GM19328 (cell line): ENCODE measurements at regions not wholly inside any gene's neighbourhood (a gene's known extent, or its start where the extent isn't known, plus 50 kb on each side); places are given as distances from the start of the nearest gene placed in this dataset.
"Not testable (repeated sequence)": the region's sequence is repeated elsewhere in the genome, so short reads cannot be mapped to it uniquely, and the experiment has no call there.

Experiments used
- ATAC-seq: cut with Tn5 transposase; IDR thresholded peaks from one replicate; pipeline ENCODE4 v1.9.1; 2021; ENCODE audit warnings: mild to moderate bottlenecking, moderate library complexity; ENCODE audit not compliant: unreplicated experiment

DNA sequence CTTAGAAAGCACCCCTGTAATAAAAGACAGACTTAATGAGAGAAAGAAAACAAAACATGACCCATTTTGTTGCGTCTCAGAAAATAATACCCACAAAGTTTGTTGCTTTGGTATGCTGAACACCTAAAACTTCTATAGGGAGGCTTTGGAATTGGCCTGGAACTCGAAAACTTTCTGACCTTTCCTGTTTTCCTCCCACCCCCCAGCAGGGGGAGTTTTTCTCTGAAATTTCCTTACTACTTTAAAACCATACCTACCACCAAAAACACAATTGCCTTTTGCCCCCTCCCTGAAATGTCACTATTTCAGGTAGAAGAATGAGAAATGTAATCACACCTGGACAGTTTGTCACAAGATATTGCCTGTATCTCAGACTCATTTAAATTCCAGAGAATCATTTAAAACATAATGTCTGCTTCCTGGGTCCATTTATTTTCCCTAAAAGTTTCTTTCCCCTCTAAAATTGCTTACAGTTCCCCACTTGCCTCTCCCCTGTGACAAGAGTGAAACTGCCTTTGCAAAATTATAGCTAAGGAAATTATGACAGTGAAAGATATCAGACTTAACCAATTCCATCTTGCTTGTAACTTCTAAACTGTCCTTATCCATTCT is 2700.2 kb downstream of the PCDH9 start:
- no peak for ATAC-seq

DNA sequence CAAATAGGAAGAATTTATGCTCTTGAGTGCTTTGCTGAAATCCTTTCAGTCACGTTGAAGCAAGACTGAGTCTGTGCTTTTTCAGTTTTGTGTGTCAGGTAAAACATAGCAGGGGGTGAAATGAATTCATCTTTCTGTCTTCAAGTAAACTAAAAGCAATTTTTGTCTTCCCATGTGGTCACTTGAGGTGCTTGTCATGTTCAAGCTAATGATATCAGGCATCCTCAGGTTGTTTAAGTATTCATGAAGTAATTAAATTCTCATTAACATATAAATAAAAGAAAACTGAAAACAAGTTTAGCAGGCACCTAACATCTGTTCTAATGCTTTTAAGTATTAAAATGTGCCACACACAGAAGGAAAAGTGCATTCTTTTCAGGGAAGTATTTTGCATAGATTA is 2701.3 kb downstream of the PCDH9 start:
- no peak for ATAC-seq

DNA sequence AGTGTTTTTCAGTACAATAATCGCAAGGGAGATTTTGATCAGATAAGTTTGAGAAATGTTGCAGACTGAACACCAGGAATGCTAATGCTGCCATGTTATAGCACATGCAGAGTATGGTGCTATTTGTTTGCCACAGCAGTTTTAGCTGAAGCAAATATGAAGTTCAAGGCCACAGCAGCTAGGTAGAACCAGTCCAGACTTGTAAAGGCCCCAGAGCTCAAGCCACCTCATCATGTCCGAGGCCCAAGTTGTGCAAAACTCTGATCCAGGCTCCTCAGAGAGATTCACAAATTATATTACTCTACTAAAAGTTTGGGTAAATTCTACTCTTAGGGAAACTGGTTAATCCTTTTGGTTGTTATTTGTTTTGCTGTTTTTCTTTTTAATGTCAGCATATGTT is 2702.6 kb downstream of the PCDH9 start:
- no peak for ATAC-seq

DNA sequence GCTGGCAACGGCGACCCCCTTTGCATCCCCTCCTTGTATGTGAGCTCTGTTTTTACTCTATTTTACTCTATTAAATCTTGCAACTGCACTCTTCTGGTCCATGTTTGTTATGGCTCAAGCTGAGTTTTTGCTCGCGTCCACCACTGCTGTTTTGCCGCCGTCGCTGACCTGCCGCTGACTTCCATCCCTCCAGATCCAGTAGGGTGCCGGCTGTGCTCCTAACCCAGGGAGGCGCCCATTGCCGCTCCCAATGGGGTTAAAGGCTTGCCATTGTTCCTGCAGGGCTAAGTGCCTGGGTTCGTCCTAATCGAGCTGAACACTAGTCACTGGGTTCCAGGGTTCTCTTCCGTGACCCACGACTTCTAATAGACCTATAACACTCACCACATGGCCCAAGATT is 2704.4 kb downstream of the PCDH9 start:
- ATAC-seq = no peak

DNA sequence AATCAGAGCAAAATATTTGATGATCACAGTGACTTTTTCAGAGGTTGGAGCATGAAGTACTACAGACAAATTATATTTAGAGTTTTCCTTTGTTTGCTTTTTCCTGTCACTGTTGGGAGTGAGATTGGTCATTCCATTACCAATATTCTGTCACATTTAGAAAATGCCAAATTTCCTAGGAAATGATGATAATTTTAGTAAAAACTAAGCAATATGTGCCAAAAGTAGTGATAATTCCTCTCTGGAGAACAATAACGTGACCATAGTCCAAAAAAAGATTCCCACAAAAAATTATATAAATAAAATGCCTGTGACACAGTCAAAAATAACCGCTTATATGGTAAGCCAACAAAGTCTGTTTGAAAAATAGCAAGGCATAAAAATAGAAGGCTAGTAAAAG is 2719.4 kb downstream of the PCDH9 start:
- ATAC-seq = no peak

DNA sequence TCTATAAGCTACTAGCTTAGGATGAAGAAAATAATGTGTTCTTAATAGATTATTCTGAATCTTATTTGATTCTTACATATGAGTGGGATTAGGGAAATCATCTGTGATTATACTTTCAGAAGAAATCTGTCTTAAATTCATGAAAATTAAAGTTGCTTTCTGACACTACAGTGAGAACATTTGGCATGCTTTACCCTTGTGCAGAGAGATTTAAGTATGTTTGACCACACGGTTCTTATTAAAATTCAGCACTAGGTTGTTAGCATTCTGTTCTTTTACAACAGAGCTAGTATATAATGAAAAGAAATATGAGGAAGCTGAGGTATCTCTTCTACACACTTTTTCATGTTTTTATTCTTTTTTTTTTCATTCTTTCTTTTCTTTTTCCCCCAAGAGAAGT is 2723.9 kb downstream of the PCDH9 start:
- ATAC-seq = no peak

DNA sequence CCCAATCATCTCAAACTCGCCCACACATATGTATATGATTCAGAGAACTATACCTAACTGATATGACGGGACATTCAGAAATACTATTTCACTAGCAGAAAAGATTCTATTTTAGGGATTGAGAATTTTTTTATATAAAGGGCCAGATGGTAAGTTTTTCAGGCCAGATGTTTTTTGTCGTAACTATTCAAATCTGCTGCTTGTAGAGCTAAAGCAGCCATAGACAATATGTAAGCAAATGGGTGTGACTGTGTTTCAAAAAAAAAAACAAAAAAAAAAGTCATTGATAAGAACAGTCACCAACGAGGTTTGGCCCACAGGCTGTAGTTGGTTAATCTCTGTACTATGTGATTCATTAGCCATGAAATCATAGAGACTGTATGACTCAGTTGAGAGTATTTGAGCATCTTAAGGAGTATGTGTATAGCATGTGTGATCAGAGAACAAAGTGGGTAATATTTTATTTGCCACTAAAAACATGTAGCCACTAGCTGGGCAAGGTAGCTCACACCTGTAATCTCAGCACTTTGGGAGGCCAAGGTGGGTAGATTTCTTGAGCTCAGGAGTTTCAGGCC is 2724.7 kb downstream of the PCDH9 start:
- no peak for ATAC-seq

DNA sequence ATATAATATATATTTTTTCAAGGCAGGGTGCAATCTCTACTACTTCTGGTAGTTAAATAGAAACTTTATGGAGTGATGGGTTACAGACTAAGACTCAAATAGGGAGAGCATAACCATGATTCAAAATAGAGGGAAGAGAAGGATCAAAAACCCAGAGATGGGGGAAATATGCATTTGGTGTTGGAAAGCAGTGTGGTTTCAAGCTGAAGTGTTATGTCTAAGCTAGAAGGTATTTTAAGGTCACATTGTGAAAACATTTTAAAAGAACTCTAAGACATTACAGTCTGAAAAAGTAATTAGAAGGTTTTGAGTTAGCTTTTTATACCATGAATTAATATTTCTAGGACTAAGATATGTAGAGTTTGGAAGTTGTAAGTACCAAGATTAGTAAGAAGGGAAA is 2741.4 kb downstream of the PCDH9 start:
- ATAC-seq = no peak

DNA sequence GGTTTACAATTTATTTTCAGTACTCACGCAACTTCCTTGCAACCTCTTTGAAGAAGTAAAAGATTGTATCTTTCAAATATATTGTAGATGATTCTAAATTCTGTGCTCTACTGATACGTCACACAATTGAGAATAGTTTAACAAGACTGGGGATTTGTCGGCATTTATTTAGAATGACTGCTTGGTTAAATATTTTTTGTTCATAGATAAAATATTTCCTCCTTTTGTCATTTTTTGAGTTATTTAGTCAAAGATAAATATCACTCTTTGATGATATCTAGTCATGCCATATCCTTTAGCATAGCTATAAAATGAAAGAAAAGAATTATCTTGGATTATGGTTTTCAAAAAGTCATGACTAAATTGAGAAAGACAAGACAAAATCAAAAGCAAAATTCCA is 2747.8 kb downstream of the PCDH9 start:
- no peak for ATAC-seq

DNA sequence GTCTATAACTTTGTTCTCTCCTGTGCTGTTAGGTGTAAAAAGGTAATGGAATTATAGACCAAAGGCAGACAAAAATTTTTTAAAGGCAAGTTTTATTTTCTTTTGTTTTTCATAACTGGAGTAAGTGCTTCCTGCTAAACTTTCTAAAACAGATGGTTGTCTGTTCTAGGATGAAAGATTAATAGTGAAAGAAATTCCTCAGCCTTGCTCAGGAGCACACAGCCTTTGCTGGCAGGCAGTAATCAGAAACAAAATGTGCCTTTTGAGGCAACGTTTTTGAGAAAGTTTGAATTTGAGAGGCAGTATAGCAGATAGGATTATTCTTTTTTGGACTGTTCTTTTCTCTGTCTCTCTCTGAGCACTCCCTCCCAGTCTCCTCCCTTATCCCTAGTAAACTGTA is 2749.5 kb downstream of the PCDH9 start:
- ATAC-seq = no peak

DNA sequence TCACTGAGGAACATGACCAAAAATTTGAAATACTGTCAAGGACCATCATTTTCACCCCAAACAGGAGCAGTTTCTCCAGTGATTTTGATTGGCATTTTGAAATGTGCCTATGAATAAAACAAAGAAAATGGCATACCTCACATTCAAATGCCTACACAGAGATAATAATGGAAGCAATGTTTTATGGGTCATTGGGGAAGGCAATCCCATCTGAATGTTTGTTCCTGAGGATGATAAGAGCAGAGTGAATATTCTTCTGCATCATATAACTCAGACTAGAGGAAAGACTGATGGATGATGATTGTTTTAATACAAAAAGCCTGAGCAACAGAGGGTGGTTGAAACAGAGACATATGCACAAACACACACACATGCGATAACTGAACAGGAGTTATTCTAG is 2749.9 kb downstream of the PCDH9 start:
- no peak for ATAC-seq

DNA sequence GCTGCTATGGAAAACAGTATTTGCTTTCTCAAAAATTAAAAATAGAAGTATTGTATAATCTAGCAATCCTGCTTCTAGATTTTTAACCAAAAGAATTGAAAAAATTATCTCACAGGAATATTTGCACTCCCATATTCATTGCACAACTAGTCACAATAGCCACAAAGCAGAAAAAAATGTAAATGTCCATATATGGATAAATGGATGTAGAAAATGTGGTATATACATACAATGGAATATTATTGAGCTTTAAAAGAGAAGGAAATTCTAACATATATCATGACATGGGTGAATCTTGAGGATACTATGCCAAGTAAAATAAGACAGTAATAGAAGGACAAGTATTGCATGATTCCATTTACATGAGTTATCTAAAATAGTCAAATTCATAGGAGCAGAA is 2753.0 kb downstream of the PCDH9 start:
- no peak for ATAC-seq

DNA sequence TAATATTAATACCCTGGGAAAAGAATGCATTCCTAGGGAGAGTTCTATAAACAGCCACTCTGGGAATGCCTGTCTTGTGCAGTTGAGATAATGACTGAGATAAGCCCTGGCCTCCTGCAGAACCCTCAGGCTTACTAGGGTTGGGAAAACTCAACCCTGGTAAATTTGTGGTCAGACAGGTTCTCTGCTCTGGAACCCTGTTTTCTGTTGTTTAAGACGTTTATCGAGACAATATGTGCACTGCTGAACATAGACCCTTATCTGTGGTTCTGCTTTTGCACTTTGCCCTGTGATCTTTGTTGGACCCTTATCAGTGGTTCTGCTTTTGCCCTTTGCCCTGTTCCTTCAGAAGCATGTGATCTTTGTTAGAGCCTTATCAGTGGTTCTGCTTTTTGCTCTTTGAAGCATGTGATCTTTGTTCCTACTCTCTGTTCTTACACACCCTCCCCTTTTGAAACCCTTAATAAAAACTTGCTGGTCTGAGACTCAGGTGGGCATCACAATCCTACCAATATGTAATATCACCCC is 2754.0 kb downstream of the PCDH9 start:
- not testable (repeated sequence) for ATAC-seq

DNA sequence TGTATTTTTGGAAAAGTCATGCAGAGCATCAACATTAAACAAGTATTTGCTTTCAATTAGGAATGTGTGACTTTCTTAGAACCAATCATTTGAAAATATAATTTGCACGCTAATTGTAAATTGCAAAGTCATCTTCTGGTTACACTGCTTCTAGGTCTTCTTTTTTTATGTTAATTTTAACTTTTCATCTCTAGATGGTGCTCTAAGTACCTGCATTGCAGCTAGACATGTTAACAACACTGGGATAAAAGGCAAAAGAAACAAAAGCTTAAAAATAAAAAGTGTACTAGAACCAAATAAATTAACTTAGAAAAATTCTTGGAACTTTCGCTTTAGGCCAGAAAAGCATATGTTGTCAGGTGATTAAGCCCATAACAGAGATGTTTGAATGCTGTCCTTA is 2758.2 kb downstream of the PCDH9 start:
- ATAC-seq = no peak

DNA sequence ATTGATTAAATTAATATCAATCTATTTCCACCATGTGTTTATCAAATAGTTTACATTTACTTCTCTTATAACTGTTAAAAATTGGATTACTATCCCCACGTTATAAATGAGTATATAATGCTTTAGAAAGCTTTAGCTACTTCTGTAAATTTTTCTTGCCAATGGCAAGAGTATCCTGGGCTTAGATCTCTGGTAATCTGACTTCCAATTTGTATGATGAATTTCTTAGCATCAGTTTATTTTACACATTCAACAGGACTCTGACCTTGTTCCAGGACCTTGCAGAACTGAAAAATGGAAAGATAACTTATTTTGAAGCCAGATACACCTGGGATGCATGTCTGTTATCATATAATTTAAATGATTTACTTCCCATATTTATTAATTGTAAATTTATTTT is 2759.4 kb downstream of the PCDH9 start:
- ATAC-seq = no peak

DNA sequence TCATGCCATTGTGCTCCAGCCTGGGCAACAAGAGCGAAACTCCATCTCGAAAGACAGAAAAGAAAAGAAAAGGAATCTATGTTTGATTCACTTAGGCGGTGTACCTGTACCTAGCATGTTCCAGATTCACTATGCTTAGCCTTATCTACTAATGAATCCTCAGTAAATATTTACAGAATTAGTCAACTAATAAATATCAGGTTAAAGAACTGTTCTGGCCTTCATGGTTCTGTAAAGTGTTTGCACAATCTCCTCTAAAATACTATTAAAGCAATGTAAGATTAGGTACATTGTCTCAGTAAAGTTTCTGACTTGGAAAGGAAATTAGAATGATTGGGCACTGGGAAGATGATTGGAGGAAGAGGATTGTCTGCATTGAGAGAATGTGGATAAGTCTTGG is 2770.4 kb downstream of the PCDH9 start:
- ATAC-seq = no peak

DNA sequence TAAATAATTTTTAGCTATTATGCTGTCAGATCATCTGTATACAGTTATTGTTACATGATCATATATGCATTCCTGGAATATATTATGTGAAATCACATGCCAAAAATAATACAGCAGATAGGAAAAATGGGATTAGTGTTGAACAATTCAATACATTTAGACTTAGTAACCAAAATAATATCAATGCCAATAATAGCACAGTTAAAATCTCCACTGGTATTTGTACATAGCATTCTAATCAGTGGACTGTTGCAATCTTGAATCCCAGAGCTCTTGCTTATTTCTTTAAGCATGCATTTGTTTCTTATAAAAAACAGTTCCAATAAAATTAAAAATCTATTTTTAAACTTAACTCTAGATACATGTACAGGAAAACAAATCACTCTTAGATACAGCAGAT is 2772.2 kb downstream of the PCDH9 start:
- no peak for ATAC-seq

DNA sequence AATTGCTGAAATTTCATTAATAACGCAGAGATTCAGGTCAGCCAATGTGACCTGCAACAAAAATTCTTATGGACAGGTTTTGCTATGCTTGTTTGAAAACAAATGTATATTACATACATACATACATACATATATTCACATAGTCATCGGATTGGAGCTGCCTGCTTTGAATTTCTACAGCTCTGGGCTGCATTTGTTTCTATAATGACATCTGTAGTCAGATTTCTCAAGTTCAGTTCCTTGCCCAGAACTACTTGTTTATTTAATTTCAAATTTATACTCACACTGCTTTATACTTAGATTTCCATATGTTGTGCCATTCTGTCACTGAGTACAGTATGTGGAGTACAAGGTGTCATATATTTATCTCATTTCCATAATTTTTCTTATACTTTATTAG is 2775.0 kb downstream of the PCDH9 start:
- ATAC-seq = no peak

DNA sequence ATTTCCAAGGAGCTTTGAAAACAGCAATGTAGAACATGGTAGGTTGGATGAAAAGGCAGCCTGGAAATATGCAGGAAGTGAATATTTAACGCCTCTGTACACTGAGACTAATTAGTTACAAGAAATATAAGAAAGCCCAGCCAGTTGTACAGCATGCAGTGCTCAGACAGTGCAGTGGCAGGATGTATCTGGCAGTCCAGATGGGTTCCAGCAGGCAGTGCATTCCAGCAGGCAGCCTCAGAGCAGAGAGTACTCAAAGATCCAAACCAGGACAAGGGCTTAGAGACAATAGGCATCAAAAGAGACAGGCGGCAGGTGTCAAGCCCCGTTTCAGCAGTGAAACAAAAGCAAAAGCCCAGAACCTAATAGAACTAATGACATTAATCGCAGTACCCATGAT is 2776.3 kb downstream of the PCDH9 start:
- ATAC-seq = no peak

DNA sequence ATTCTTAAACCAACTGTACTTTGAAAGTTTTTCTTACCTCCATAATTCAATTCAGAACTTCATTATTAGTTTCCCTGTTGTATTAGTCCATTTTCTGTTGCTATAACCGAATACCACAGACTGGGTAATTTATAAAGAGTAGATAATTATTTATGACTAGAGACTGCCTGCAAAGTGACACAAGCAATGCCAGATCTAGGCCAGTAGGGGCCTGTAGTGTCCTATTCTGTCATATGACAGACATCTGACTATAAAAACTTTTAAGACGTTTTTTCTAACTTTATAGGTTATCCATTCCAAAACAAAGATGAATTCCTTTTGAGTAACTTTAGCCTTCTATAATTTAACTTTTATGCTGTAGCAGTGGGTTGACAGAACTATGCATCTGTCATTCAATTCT is 2783.8 kb downstream of the PCDH9 start:
- ATAC-seq = no peak

DNA sequence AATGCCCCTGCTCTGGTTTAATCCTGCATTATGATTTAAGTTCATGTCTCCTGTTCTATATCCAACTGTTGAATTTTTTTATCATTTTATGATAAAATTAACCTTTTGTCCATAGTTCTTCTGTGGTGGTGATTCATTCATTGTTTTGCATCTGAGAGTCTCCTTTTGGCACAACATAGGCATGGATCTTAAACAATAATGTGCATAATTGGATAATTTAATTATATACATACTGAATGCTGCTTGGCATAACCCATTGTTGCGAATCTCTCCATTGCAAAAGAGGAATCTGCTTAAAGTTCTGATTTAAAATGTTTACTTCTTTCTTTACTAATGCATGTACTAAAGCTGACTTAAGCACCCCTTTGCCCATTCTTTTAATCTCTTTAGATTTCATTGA is 2788.4 kb downstream of the PCDH9 start:
- no peak for ATAC-seq

DNA sequence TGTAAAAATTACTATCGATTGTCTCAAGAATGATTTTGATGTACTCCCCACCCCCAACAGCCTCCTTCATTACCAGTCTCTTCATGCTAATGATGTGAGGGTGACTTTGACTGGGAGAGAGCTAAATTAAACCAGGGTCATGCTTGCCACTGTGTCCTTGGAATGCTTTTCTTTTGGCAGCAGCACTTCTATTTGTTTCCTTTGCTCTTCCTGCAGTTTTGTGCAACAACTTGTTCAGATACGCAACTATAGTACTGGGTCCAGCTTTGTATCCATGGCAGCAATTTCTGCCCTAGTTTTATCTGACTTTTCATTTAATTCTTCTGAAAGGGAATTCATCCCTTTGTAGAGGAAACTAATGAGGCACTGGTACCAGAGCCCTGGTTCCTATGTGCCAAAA is 2792.1 kb downstream of the PCDH9 start:
- ATAC-seq = no peak

DNA sequence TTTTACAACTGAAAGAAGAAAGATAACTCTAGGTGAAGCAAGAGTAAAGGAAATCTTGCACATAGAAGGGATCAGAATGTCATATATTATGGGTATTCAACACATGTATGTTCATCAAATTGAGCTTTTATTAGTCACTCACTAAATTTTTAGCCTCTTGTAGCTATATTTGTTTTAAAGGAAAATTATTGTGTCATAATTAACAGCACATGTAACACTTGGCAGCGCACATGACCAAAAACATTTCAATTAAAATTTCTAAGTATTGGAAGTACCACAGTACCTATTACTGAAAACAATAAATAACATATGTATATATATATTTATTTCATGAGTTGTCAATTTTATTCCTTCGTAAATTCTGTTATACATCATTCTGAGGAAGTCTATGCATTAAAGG is 2800.4 kb downstream of the PCDH9 start:
- no peak for ATAC-seq
